HG03097 (cell line): ENCODE measurements at regions not wholly inside any gene's neighbourhood (a gene's known extent, or its start where the extent isn't known, plus 50 kb on each side); places are given as distances from the start of the nearest gene placed in this dataset.

Source experiments
- ATAC-seq: cut with Tn5 transposase; IDR thresholded peaks from one replicate; pipeline ENCODE4 v1.9.1; 2021; ENCODE audit not compliant: unreplicated experiment, low FRiP score

GRCh38 chr7:46532571-46532970, 611.5 kb upstream of the IGFBP3 start:
- no peak for ATAC-seq

GRCh38 chr7:46530081-46530750, 609.1 kb upstream of the IGFBP3 start:
- no peak for ATAC-seq

GRCh38 chr7:46527360-46527759, 606.3 kb upstream of the IGFBP3 start:
- no peak for ATAC-seq

GRCh38 chr7:46525876-46526275, 604.8 kb upstream of the IGFBP3 start:
- ATAC-seq: no peak

- no peak for ATAC-seq
Observed at GRCh38 chr7:46524350-46524749, 603.3 kb upstream of the IGFBP3 start.

- no peak for ATAC-seq
Observed at GRCh38 chr7:46522354-46522906, 601.4 kb upstream of the IGFBP3 start.

GRCh38 chr7:46518713-46519112, 597.6 kb upstream of the IGFBP3 start:
- ATAC-seq: no peak

- no peak for ATAC-seq
Observed at GRCh38 chr7:46515844-46516590, 594.9 kb upstream of the IGFBP3 start.

GRCh38 chr7:46513447-46513848, 592.4 kb upstream of the IGFBP3 start:
- ATAC-seq: no peak

- ATAC-seq: no peak
Observed at GRCh38 chr7:46512891-46513413, 591.9 kb upstream of the IGFBP3 start.

GRCh38 chr7:46511442-46512215, 590.6 kb upstream of the IGFBP3 start:
- no peak for ATAC-seq

GRCh38 chr7:46508583-46508982, 587.5 kb upstream of the IGFBP3 start:
- ATAC-seq: no peak

- ATAC-seq: no peak
Observed at GRCh38 chr7:46507560-46507959, 586.5 kb upstream of the IGFBP3 start.

- no peak for ATAC-seq
Observed at GRCh38 chr7:46494441-46494840, 573.4 kb upstream of the IGFBP3 start.

- no peak for ATAC-seq
Observed at GRCh38 chr7:46494028-46494427, 573.0 kb upstream of the IGFBP3 start.

- no peak for ATAC-seq
Observed at GRCh38 chr7:46493196-46493595, 572.1 kb upstream of the IGFBP3 start.

GRCh38 chr7:46492466-46492865, 571.4 kb upstream of the IGFBP3 start:
- ATAC-seq: no peak

- no peak for ATAC-seq
Observed at GRCh38 chr7:46490406-46490805, 569.3 kb upstream of the IGFBP3 start.

- no peak for ATAC-seq
Observed at GRCh38 chr7:46489106-46489505, 568.0 kb upstream of the IGFBP3 start.

GRCh38 chr7:46488607-46489006, 567.5 kb upstream of the IGFBP3 start:
- no peak for ATAC-seq
